ENCODE measurements at regions not wholly inside any gene's neighbourhood (a gene's known extent, or its start where the extent isn't known, plus 50 kb on each side); places are given as distances from the start of the nearest gene placed in this dataset.

- CTCF ChIA-PET, result no interaction called here
- H3K9me3 ChIP-seq (ENCODE audit: low read depth, low read length, poor library complexity, severe bottlenecking), result no peaks in the 10 kb centered on the region
- H3K27me3 ChIP-seq (replicated peaks; ENCODE audit: insufficient read depth, low read depth, low read length, poor library complexity), result no peaks in the 10 kb centered on the region
- no peak for DNase-seq (ENCODE audit: low spot score)
- no TSS peak for BruUV-seq (replicated peaks)
- H3K4me1 ChIP-seq (ENCODE audit: insufficient read depth, low read length, poor library complexity, severe bottlenecking), result peaks cover 4% of the 10 kb centered on the region
- POLR2A ChIA-PET (ENCODE audit: low non-redundant PET), result no interaction called here
- intact Hi-C loops (cut with micrococcal nuclease; ENCODE audit: unreplicated experiment), result no loop called here
- no peak overlapping the region for H3K4me3 ChIP-seq (ENCODE audit: low read depth, low read length, poor library complexity, severe bottlenecking)
- no peaks in the 10 kb centered on the region for H3K36me3 ChIP-seq (ENCODE audit: insufficient read depth, low read length, poor library complexity, severe bottlenecking)
- TF ChIP-seq EZH2 (IDR thresholded peaks at IDR 0.05; ENCODE audit: borderline replicate concordance, low read depth, low read length, poor library complexity, severe bottlenecking), result no peak
- TF ChIP-seq, protein P1, sequence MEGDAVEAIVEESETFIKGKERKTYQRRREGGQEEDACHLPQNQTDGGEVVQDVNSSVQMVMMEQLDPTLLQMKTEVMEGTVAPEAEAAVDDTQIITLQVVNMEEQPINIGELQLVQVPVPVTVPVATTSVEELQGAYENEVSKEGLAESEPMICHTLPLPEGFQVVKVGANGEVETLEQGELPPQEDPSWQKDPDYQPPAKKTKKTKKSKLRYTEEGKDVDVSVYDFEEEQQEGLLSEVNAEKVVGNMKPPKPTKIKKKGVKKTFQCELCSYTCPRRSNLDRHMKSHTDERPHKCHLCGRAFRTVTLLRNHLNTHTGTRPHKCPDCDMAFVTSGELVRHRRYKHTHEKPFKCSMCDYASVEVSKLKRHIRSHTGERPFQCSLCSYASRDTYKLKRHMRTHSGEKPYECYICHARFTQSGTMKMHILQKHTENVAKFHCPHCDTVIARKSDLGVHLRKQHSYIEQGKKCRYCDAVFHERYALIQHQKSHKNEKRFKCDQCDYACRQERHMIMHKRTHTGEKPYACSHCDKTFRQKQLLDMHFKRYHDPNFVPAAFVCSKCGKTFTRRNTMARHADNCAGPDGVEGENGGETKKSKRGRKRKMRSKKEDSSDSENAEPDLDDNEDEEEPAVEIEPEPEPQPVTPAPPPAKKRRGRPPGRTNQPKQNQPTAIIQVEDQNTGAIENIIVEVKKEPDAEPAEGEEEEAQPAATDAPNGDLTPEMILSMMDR (conservative IDR thresholded peaks at IDR 0.05; ENCODE audit: low read depth, low read length), result no peak
- H3K27ac ChIP-seq (ENCODE audit: low read depth, low read length, poor library complexity, severe bottlenecking), result no peak overlapping the region
These were observed 96.7 kb upstream of the RIOK3 start for GRCh38 chr18:23356424-23356823.

DNA sequence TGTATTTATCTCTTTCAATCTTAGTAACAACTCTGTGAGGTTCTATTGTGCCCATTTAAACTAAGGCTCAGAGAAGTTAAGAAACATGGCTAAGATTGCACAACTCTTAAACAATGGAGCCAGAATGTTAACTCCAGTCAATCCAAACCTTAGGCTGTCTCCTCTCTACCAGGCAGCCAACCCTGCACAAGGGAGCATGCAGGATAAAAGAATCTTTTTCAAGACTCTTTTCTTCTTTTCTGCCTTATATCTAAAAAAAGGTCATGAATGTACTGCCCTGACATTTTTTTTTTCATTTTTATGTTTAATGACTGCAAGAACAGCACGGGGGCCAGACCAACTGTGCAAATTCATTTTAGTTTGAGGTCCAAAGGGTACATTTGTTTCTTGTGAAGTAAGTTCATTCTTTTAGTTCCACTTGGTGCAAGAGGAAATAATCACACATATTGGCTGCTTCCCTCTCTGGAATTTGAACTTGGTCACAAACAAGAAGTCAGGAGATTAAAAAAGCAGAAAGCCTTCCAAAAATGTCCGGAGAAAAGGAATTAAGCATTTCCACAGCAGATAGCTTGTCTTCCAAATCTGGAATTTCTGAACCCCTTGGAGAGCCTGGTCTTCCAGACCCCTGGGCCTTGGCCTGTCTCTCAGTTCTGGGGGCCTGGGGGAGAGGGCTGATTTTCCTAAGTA lies 96.0 kb upstream of the RIOK3 start:
- Histone ChIP-seq H3K4me1 (ENCODE audit: insufficient read depth, low read length, poor library complexity, severe bottlenecking) (peaks cover 4% of the 10 kb centered on the region), H3K4me3 (ENCODE audit: low read depth, low read length, poor library complexity, severe bottlenecking) (no peak overlapping the region), H3K36me3 (ENCODE audit: insufficient read depth, low read length, poor library complexity, severe bottlenecking) (no peaks in the 10 kb centered on the region), H3K9me3 (ENCODE audit: low read depth, low read length, poor library complexity, severe bottlenecking) (no peaks in the 10 kb centered on the region), H3K27me3 (replicated peaks; ENCODE audit: insufficient read depth, low read depth, low read length, poor library complexity) (no peaks in the 10 kb centered on the region), H3K27ac (ENCODE audit: low read depth, low read length, poor library complexity, severe bottlenecking) (no peak overlapping the region)
- CTCF ChIA-PET, result no interaction called here
- intact Hi-C loops (cut with micrococcal nuclease; ENCODE audit: unreplicated experiment), result no loop called here
- DNase-seq (ENCODE audit: low spot score), result no peak
- BruUV-seq (replicated peaks), result no TSS peak
- TF ChIP-seq EZH2 (IDR thresholded peaks at IDR 0.05; ENCODE audit: borderline replicate concordance, low read depth, low read length, poor library complexity, severe bottlenecking), result no peak
- TF ChIP-seq, protein P1 (conservative IDR thresholded peaks at IDR 0.05; ENCODE audit: low read depth, low read length), result no peak
- POLR2A ChIA-PET (ENCODE audit: low non-redundant PET), result no interaction called here

GRCh38 chr18:23357996-23358594 lies 95.0 kb upstream of the RIOK3 start:
- DNase-seq (ENCODE audit: low spot score), result peak; percentile 19
- no TSS peak for BruUV-seq (replicated peaks)
- Histone ChIP-seq H3K27ac (ENCODE audit: low read depth, low read length, poor library complexity, severe bottlenecking) (no peak overlapping the region), H3K36me3 (ENCODE audit: insufficient read depth, low read length, poor library complexity, severe bottlenecking) (no peaks in the 10 kb centered on the region), H3K27me3 (replicated peaks; ENCODE audit: insufficient read depth, low read depth, low read length, poor library complexity) (no peaks in the 10 kb centered on the region), H3K4me3 (ENCODE audit: low read depth, low read length, poor library complexity, severe bottlenecking) (no peak overlapping the region), H3K4me1 (ENCODE audit: insufficient read depth, low read length, poor library complexity, severe bottlenecking) (peaks cover 4% of the 10 kb centered on the region), H3K9me3 (ENCODE audit: low read depth, low read length, poor library complexity, severe bottlenecking) (no peaks in the 10 kb centered on the region)
- CTCF ChIA-PET, result no interaction called here
- POLR2A ChIA-PET (ENCODE audit: low non-redundant PET), result no interaction called here
- intact Hi-C loops (cut with micrococcal nuclease; ENCODE audit: unreplicated experiment), result no loop called here
- TF ChIP-seq, protein P1 (conservative IDR thresholded peaks at IDR 0.05; ENCODE audit: low read depth, low read length), result no peak
- TF ChIP-seq EZH2 (IDR thresholded peaks at IDR 0.05; ENCODE audit: borderline replicate concordance, low read depth, low read length, poor library complexity, severe bottlenecking), result no peak

Data from A673 (cell line).